Stimulated activated CD4-positive, alpha-beta T cell treated with anti-CD3 and anti-CD28 coated beads, TNF-alpha, amount 100 ng/mL, for 24 hours (primary cell): ENCODE measurements at regions not wholly inside any gene's neighbourhood (a gene's known extent, or its start where the extent isn't known, plus 50 kb on each side); places are given as distances from the start of the nearest gene placed in this dataset.
"Not testable (repeated sequence)": the region's sequence is repeated elsewhere in the genome, so short reads cannot be mapped to it uniquely, and the experiment has no call there.

Experiments
- DNase-seq, 3 experiments: peaks; one replicate each; pipeline ENCODE4 v3.0.0-alpha.2; 2020; ENCODE audit warnings: low read depth in 3 of 3

GRCh38 chr9:93879662-93880407 lies 75.3 kb downstream of the BARX1 start:
- not testable (repeated sequence) for DNase-seq

DNA sequence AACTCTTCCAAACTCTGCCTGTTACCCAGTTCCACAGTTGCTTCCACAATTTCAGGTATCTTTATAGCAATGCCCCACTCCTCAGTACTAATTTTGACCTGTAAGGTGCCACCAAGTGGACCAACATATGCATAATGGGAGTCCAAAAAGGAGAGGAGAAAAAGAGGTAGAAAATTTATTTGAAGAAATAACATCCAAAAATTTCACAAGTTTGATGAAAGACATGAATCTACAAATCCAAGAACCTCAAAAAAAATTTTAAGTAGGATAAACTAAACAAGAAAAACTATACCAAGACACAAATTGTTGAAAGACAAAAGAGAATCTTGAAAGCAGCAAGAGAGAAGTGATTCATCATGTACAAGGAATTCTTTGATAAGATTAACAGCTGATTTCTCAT lies 79.8 kb downstream of the BARX1 start:
- no peak for DNase-seq

- no peak for DNase-seq
Measured at GRCh38 chr9:93874242-93874641, 80.9 kb downstream of the BARX1 start.

DNA sequence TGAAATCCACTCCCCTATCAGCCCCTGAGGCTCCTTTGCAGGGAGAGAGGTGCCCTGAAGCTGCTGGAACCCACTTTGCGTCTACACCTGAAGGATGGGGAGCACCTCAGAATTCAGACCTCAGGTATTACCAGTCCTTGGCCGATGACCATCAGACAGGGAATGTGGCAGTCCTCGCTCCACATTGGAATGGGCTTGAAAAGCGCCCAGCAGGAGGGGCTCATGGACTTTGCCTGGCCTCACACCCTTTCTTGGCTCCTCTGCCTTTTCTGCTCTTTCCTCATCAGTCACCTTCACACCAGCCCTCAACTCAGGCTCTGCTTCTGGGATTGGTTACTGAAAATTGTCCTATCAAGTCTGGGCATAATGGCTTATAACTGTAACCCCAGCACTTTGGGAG lies 83.9 kb downstream of the BARX1 start:
- DNase-seq, result no peak

DNA sequence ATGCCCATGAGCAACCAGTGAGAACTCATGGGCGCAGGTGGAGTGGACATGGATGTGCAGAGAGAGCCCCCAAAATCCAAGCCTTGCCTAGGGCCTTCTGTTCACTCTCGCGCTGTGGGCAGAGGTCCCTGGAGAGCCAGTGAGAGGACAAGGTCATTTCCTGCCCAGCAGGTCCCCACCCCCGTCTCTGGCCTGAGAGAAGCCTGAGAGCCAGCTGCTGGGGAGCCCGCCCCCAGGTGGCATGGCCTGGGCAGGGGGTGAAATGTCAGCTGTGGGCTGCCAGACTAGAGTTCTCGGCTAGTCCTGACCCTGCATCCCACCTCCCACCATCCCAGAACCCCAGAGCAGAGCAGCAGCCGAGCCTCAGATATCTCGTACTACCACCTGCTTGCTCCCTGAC lies 85.3 kb downstream of the BARX1 start:
- no peak for DNase-seq

DNA sequence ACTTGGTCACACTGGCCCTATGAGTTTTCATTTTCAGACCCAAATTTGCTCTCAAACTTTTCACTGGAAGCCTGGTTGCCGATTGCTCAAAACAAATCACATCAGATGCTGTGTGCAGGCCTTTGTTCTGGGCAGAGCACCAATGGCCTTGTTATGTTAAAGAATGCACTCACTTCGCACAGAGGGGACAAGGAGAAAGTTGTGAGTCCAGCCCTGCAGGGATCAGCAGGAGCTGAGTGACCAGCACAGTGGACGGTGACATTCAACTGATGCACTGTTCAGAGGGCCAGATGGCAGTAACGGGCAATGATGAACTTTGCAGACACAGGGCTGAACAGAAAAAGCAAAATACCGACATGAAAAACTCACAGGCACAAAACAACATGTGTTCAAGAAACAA lies 86.1 kb downstream of the BARX1 start:
- DNase-seq, result no peak

DNA sequence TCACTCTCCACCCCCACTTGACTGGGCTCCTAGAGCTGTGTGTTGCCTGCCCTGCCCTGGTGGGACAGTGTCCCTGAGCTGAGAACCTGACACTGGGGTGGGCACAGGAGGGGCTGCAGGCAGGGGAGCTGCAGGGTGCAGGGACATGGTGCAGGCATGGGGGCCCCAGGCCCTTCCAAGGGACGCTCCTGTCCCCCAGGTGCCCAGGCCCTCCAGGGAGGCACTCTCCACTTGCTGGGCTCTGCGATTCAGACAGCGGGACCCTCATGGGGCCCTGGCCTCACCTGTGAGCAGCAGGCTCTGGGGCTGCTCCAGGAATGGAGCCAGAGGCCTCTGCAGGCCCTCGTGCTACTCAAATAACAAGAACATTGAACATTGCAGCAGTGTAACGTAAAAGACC lies 89.4 kb downstream of the BARX1 start:
- no peak for DNase-seq

DNA sequence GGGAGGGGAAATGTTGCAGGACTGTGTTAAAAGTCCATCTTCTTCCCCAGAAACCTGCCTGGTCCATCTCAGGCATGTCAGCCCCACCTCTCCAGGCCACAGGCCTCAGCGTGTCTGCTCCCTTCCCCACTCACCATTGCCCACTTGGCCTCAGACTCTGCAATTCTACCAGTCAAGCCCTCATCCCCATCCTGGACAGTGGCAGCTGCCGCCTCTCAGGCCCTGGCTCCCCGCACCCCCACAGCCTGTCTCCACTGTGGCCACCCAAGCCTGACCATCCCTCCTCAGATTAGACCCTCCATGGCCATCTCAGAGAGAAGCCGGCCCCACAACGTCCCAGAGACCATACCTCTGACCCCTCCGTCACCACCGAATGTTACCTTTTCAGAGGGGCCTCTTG lies 89.9 kb downstream of the BARX1 start:
- no peak for DNase-seq

DNA sequence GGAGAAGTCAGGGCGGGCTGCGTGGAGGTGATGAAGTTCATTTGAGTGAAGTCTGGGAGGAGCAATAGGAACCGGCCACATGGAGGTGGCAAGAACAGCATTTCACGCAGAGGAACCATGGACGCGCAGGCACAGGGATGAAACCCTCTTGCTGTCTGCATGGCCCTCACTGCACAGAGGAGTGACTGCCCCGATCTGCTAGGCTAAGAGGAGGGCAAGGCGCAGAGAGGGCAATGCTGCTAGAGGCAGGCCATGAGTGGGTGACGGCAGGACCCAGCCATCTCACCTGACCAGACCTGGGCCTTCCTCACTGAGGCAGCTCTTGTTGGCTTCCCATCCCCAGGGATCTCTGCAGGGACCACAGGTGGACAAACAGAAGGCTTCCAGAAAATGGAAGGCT lies 90.3 kb downstream of the BARX1 start:
- DNase-seq, result no peak

- no peak for DNase-seq
Measured at GRCh38 chr9:93864032-93864431, 91.1 kb downstream of the BARX1 start.

- no peak for DNase-seq
Measured at GRCh38 chr9:93862877-93863545, 92.1 kb downstream of the BARX1 start.

DNA sequence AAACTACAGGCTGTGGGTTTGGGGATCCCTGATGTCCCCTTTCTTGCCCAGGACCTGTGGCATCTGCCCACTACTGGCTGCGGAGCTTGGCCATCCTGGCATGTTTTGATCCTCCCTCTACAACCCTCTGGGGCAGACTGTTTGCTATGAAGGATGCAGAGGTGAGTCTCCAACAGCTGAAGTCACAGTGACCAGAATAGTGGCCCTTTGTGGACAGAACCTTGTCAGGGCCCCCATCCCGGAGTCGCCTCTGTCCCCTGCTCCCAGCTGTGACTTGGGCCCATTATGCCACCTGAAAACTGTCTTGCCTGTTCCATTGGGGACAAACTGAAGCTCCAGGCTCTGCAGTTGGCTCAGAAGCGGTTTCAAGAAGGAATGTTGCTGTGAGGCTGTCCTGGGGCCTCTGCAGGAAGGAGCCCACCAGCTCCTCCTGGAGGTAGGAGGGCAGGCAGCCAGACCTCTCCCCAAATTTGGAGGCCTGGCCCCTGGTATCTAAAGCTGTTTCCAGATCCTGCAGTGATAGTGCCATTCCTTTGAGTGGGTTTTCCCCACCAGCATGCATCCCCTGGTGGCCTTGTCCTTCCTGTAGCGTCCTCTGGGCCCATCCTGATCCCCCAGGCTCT lies 93.3 kb downstream of the BARX1 start:
- DNase-seq, result no peak

GRCh38 chr9:93860694-93861658 lies 94.2 kb downstream of the BARX1 start:
- DNase-seq, result no peak

GRCh38 chr9:93859431-93860215 lies 95.5 kb downstream of the BARX1 start:
- no peak for DNase-seq

- no peak for DNase-seq
Measured at GRCh38 chr9:93857528-93857927, 97.6 kb downstream of the BARX1 start.

GRCh38 chr9:93852728-93853127 lies 102.4 kb downstream of the BARX1 start:
- DNase-seq, result no peak

DNA sequence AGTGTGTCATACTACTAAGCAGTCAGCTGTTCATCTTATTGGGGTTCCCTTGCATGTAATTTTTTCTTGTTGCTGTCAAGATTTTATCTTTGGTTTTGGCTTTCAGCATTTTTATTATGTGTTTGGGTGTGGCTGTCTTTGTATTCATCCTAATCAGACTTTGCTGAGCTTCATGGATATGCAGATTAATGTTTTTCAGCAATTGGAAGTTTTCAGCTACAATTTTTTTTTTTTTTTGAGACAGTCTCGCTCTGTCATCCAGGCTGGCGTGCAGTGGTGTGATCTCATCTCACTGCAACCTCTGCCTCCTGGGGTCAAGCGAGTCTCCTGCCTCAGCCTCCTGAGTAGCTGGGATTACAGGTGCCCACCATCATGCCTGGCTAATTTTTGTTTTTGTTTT lies 108.8 kb downstream of the BARX1 start:
- DNase-seq, result no peak

- DNase-seq, result no peak
Measured at GRCh38 chr9:93843396-93843795, 111.8 kb downstream of the BARX1 start.

DNA sequence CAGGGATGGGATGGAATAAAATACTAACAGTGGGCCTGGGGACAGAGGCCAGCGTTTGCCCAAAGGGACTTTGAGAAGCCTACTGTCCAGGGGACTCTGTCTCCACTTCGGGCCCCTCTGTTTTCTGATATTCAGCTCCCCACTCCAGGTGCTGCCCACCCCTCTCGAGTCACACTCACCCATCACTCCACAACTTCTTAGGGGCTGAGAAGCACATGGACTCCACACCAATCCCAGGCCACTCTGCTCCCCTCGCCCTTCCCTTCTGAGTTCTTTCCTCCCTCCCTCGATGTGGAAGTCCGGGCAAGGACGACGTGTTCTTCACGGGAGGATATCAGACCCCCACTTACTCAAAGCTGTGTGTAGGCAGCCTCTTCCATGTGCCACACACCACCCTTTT lies 124.5 kb downstream of the BARX1 start:
- no peak for DNase-seq

DNA sequence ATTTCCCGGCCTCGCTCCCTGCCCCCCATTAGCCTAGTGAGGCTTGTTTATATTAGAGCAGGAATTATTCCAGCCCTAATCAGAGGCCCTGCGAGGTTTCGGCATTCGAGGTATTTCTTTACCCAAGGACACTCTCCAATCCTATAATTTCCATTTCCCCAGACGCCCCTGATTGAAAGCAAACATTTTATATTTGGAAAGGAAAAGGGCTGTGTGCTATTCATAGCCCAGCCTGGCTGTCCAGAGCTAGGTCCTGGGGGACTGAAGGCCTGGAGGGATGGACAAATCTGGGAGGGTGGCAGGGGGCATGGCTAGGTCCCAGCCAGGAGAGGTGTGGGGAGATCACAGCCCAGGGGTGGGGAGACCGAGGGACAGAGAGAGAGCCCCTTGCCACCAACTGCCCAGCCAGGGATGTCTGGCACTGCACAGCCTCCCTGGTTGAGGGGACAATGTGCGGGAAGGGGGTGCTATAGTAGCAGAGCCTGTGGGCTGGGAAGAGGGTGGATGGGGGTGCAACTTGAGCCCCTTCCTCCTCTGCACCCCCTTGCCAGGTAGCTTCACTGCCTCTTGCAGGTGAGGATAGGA lies 125.1 kb downstream of the BARX1 start:
- no peak for DNase-seq
